Naive thymus-derived CD4-positive, alpha-beta T cell (primary cell): ENCODE measurements at regions not wholly inside any gene's neighbourhood (a gene's known extent, or its start where the extent isn't known, plus 50 kb on each side); places are given as distances from the start of the nearest gene placed in this dataset.

Experiments
- ATAC-seq: fragments of 150-1000 bp; cut with Tn5 transposase; 2 replicates; pipeline ENCODE4 v1.10.0; 2021; ENCODE audit warnings: mild to moderate bottlenecking, moderate library complexity
- CTCF ChIA-PET: fragments of 350-600 bp; sonication (Branson Sonifier 250); formaldehyde crosslinking; loops from one replicate; lab custom pipeline; 2021; ENCODE audit warnings: antibody characterized with exemption; lab: Charles Lee
- POLR2A ChIA-PET: fragments of 350-600 bp; sonication (Branson Sonifier 250); formaldehyde crosslinking; loops from one replicate; lab custom pipeline; 2021; ENCODE audit warnings: antibody characterized with exemption, inconsistent platforms; lab: Charles Lee
- DNase-seq, 9 donors: peaks; one replicate each; pipeline versions ENCODE4 v3.0.0 to v3.0.0-alpha.2; 2020 to 2022; ENCODE audit warnings: mixed read lengths in 1 of 9
- H3K27ac ChIP-seq: one replicate; pipeline ENCODE4 v1.7.0; 2013; ENCODE audit warnings: mild to moderate bottlenecking, low read depth, low read length, moderate library complexity
- H3K27me3 ChIP-seq, 2 donors: one replicate each; pipeline ENCODE4 v1.7.0; 2013; ENCODE audit warnings: low read length in 2 of 2, mild to moderate bottlenecking in 2 of 2, moderate library complexity in 2 of 2; ENCODE audit not compliant: control insufficient read depth in 2 of 2, insufficient read depth in 2 of 2
- H3K36me3 ChIP-seq, 3 experiments: 1 replicate in 2 of 3; 2 replicates in 1 of 3; pipeline ENCODE4 v1.7.0; 2013; ENCODE audit warnings: low read length in 3 of 3, mild to moderate bottlenecking in 3 of 3, moderate library complexity in 1 of 3; ENCODE audit not compliant: insufficient read depth in 3 of 3, control insufficient read depth in 2 of 3
- H3K4me1 ChIP-seq, 2 donors: one replicate each; pipeline ENCODE4 v1.7.0; 2013; ENCODE audit warnings: low read length in 2 of 2, mild to moderate bottlenecking in 2 of 2, moderate library complexity in 1 of 2; ENCODE audit not compliant: control insufficient read depth in 2 of 2, insufficient read depth in 2 of 2
- H3K4me3 ChIP-seq: 2 replicates; pipeline ENCODE4 v1.7.0; 2013; ENCODE audit warnings: mild to moderate bottlenecking, low read length
- H3K9me3 ChIP-seq, 3 experiments: 1 replicate in 2 of 3; 2 replicates in 1 of 3; pipeline ENCODE4 v1.7.0; 2013; ENCODE audit warnings: low read length in 3 of 3; ENCODE audit not compliant: control insufficient read depth in 2 of 3
- H3K27ac Mint-ChIP-seq, 9 donors: one replicate each; pipeline ENCODE4 v1.8.0; 2020 to 2022; ENCODE audit warnings: mixed read lengths in 9 of 9, mild to moderate bottlenecking in 8 of 9, moderate library complexity in 5 of 9, inconsistent platforms in 2 of 9
- H3K27me3 Mint-ChIP-seq, 5 donors: one replicate each; pipeline ENCODE4 v1.8.0; 2021 to 2022; ENCODE audit warnings: mixed read lengths in 5 of 5, mild to moderate bottlenecking in 1 of 5
- H3K36me3 Mint-ChIP-seq, 5 donors: one replicate each; pipeline ENCODE4 v1.8.0; 2020 to 2022; ENCODE audit warnings: mixed read lengths in 5 of 5, mild to moderate bottlenecking in 3 of 5, inconsistent platforms in 1 of 5
- H3K4me1 Mint-ChIP-seq, 7 donors: one replicate each; pipeline ENCODE4 v1.8.0; 2020 to 2022; ENCODE audit warnings: mixed read lengths in 7 of 7, mild to moderate bottlenecking in 3 of 7, inconsistent platforms in 1 of 7
- H3K4me3 Mint-ChIP-seq, 10 donors: one replicate each; pipeline ENCODE4 v1.8.0; 2020 to 2022; ENCODE audit warnings: mild to moderate bottlenecking in 10 of 10, mixed read lengths in 10 of 10, moderate library complexity in 6 of 10, inconsistent platforms in 2 of 10
- H3K9me3 Mint-ChIP-seq, 11 donors: one replicate each; pipeline ENCODE4 v1.8.0; 2020 to 2022; ENCODE audit warnings: mixed read lengths in 11 of 11, mild to moderate bottlenecking in 4 of 11, inconsistent platforms in 1 of 11, moderate library complexity in 1 of 11
- intact Hi-C, 2 donors: fragments of 100-400 bp; cut with micrococcal nuclease; formaldehyde crosslinking; loops; one replicate each; pipeline ENCODE4 v1.15.1; 2023

- ATAC-seq (no peak), DNase-seq (no peak)
- intact Hi-C loops, result no loop called here
- Histone ChIP-seq H3K36me3 (no peaks in the 10 kb centered on the region), H3K4me1 (no peaks in the 10 kb centered on the region), H3K27ac (no peak overlapping the region), H3K9me3 (no peaks in the 10 kb centered on the region), H3K4me3 (no peak overlapping the region), H3K27me3 (no peaks in the 10 kb centered on the region)
- Mint-ChIP-seq H3K9me3 (peaks cover 0 to 20% (median 3%) of the 10 kb centered on the region in 11 donors), H3K36me3 (peaks cover 0 to 4% (median 0%) of the 10 kb centered on the region in 5 donors), H3K27ac (no peak overlapping the region), H3K27me3 (peaks cover 0 to 15% (median 0%) of the 10 kb centered on the region in 5 donors), H3K4me1 (no peaks in the 10 kb centered on the region), H3K4me3 (no peak overlapping the region)
- ChIA-PET CTCF (interaction anchor here (0.6 kb wide), 1 partner anchor 10 kb away, joined by 6 read pairs; no protein-coding TSS in a partner anchor), POLR2A (no interaction called here)
These were observed 212.1 kb upstream of the PLD5 start for GRCh38 chr1:242736611-242737010.

DNA sequence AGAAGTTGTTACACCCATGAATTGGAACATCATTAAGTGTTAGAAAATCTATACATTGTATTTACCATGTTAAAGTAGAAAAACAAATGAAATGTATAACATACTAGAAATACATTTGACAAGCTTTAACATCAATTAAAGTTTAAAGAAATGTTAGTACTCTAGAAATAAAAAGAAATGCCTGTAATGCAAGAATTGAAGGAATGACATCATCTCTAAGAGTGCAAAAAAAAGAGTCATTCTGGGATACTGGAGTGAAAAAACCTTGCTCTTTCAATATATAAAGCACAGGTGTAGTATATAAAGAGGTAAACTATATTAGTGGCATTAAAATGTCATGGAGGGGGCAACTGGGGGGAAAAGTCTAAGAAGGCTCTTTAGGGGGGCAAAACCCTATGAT, 210.8 kb upstream of the PLD5 start:
- ATAC-seq (no peak), DNase-seq (no peak)
- Mint-ChIP-seq H3K27ac (no peak overlapping the region), H3K4me3 (no peak overlapping the region), H3K36me3 (no peaks in the 10 kb centered on the region), H3K9me3 (peaks cover 0 to 14% (median 0%) of the 10 kb centered on the region in 11 donors), H3K27me3 (peaks cover 0 to 17% (median 0%) of the 10 kb centered on the region in 5 donors), H3K4me1 (no peaks in the 10 kb centered on the region)
- no peaks in the 10 kb centered on the region for H3K4me1 ChIP-seq
- H3K4me3 ChIP-seq, result no peak overlapping the region
- POLR2A ChIA-PET, result no interaction called here
- no peaks in the 10 kb centered on the region for H3K27me3 ChIP-seq
- intact Hi-C loops, result no loop called here
- H3K36me3 ChIP-seq, result no peaks in the 10 kb centered on the region
- no peak overlapping the region for H3K27ac ChIP-seq
- CTCF ChIA-PET, result no interaction called here
- H3K9me3 ChIP-seq, result no peaks in the 10 kb centered on the region

- CTCF ChIA-PET, result no interaction called here
These were observed 206.9 kb upstream of the PLD5 start for GRCh38 chr1:242731446-242731845.

DNA sequence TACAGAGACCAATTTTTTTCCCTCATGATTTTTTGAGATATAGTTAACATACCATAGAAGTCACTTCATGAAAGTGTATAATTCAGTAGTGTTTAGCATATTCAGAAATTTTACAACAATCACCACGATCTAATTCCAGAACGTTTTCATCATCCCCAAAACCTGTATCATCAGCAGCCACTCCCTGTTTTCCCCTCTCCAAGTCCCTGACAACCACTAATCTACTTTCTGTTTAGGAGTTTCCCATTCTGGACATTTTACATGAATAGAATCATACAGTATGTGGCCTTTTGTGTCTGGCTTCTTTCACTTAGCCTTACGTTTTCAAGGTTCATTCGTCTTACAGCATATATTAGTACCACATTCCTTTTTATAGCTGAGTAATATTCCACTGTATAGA, 204.2 kb upstream of the PLD5 start:
- intact Hi-C loops, result no loop called here
- Histone ChIP-seq H3K4me1 (no peaks in the 10 kb centered on the region), H3K27me3 (no peaks in the 10 kb centered on the region), H3K9me3 (no peaks in the 10 kb centered on the region), H3K36me3 (no peaks in the 10 kb centered on the region), H3K27ac (no peak overlapping the region), H3K4me3 (no peak overlapping the region)
- Mint-ChIP-seq H3K36me3 (no peaks in the 10 kb centered on the region), H3K27me3 (peaks cover 0 to 26% (median 0%) of the 10 kb centered on the region in 5 donors), H3K9me3 (peaks cover 0 to 22% (median 5%) of the 10 kb centered on the region in 11 donors), H3K4me3 (no peak overlapping the region), H3K4me1 (no peaks in the 10 kb centered on the region), H3K27ac (no peak overlapping the region)
- DNase-seq, result no peak
- no peak for ATAC-seq
- CTCF ChIA-PET, result no interaction called here
- POLR2A ChIA-PET, result no interaction called here

More at GRCh38 chr1:242731446-242731845, 206.9 kb upstream of the PLD5 start:
- no peaks in the 10 kb centered on the region for H3K36me3 Mint-ChIP-seq
- H3K4me3 ChIP-seq, result no peak overlapping the region
- intact Hi-C loops, result no loop called here
- ATAC-seq (no peak), DNase-seq (no peak)
- H3K36me3 ChIP-seq, result no peaks in the 10 kb centered on the region
- POLR2A ChIA-PET, result no interaction called here
- no peak overlapping the region for H3K4me3 Mint-ChIP-seq
- H3K27ac ChIP-seq, result no peak overlapping the region
- H3K27ac Mint-ChIP-seq, result no peak overlapping the region
- no peaks in the 10 kb centered on the region for H3K4me1 ChIP-seq
- no peaks in the 10 kb centered on the region for H3K4me1 Mint-ChIP-seq
- H3K9me3 ChIP-seq, result no peaks in the 10 kb centered on the region
- H3K27me3 ChIP-seq, result no peaks in the 10 kb centered on the region
- H3K27me3 Mint-ChIP-seq, result peaks cover 0 to 17% (median 0%) of the 10 kb centered on the region in 5 donors
- peaks cover 0 to 17% (median 3%) of the 10 kb centered on the region in 11 donors for H3K9me3 Mint-ChIP-seq

- Histone ChIP-seq H3K27me3 (no peaks in the 10 kb centered on the region), H3K4me1 (no peaks in the 10 kb centered on the region), H3K4me3 (no peak overlapping the region), H3K27ac (no peak overlapping the region), H3K9me3 (no peaks in the 10 kb centered on the region), H3K36me3 (no peaks in the 10 kb centered on the region)
- Mint-ChIP-seq H3K27ac (no peak overlapping the region), H3K4me1 (no peaks in the 10 kb centered on the region), H3K27me3 (peaks cover 0 to 17% (median 0%) of the 10 kb centered on the region in 5 donors), H3K9me3 (peaks cover 0 to 34% (median 9%) of the 10 kb centered on the region in 11 donors), H3K36me3 (no peaks in the 10 kb centered on the region), H3K4me3 (no peak overlapping the region)
- DNase-seq (no peak), ATAC-seq (no peak)
- intact Hi-C loops, result no loop called here
- POLR2A ChIA-PET, result no interaction called here
- CTCF ChIA-PET, result no interaction called here
These were observed 198.7 kb upstream of the PLD5 start for GRCh38 chr1:242723044-242723716.

DNA sequence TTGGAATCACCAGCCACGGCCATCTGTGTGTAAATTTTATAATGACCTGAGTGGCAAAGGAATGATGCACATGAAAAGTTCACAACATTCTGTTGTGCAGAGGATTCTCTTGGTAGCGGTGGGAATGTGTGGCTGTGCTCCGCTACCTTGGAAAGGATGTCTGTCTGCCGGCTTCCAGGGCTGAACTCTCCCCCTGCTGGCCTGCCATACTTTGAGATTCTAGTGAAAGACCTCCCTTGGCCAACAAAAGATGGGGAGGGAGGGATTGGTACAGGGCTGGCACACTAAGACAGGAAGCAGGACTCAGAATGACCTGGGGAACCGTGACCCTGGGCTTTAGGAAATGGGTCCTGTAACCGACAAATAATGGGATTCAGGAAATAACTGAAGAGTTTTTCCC, 194.5 kb upstream of the PLD5 start:
- no peak for ATAC-seq
- H3K36me3 Mint-ChIP-seq, result peaks cover 0 to 5% (median 0%) of the 10 kb centered on the region in 5 donors
- POLR2A ChIA-PET, result no interaction called here
- CTCF ChIA-PET, result no interaction called here
- peaks cover 0 to 9% (median 0%) of the 10 kb centered on the region in 5 donors for H3K27me3 Mint-ChIP-seq
- H3K27me3 ChIP-seq, result no peaks in the 10 kb centered on the region
- no peak overlapping the region for H3K27ac ChIP-seq
- no peaks in the 10 kb centered on the region for H3K4me1 Mint-ChIP-seq
- peaks cover 0 to 21% (median 8%) of the 10 kb centered on the region in 11 donors for H3K9me3 Mint-ChIP-seq
- no peak for DNase-seq
- no peak overlapping the region for H3K4me3 Mint-ChIP-seq
- H3K36me3 ChIP-seq, result no peaks in the 10 kb centered on the region
- no peaks in the 10 kb centered on the region for H3K4me1 ChIP-seq
- no peak overlapping the region for H3K27ac Mint-ChIP-seq
- intact Hi-C loops, result no loop called here
- no peak overlapping the region for H3K4me3 ChIP-seq
- H3K9me3 ChIP-seq, result no peaks in the 10 kb centered on the region

GRCh38 chr1:242712248-242712647, 187.8 kb upstream of the PLD5 start:
- POLR2A ChIA-PET, result no interaction called here
- Mint-ChIP-seq H3K9me3 (peaks cover 0 to 10% (median 6%) of the 10 kb centered on the region in 11 donors), H3K27ac (no peak overlapping the region), H3K4me1 (no peaks in the 10 kb centered on the region), H3K36me3 (peaks cover 0 to 5% (median 0%) of the 10 kb centered on the region in 5 donors), H3K27me3 (peaks cover 0 to 6% (median 0%) of the 10 kb centered on the region in 5 donors), H3K4me3 (no peak overlapping the region)
- H3K4me1 ChIP-seq, result no peaks in the 10 kb centered on the region
- H3K27me3 ChIP-seq, result no peaks in the 10 kb centered on the region
- CTCF ChIA-PET, result no interaction called here
- H3K27ac ChIP-seq, result no peak overlapping the region
- H3K9me3 ChIP-seq, result no peaks in the 10 kb centered on the region
- intact Hi-C loops, result no loop called here
- DNase-seq (no peak), ATAC-seq (no peak)
- H3K4me3 ChIP-seq, result no peak overlapping the region
- no peaks in the 10 kb centered on the region for H3K36me3 ChIP-seq
